Common myeloid progenitor, CD34-positive (primary cell): ENCODE measurements at regions not wholly inside any gene's neighbourhood (a gene's known extent, or its start where the extent isn't known, plus 50 kb on each side); places are given as distances from the start of the nearest gene placed in this dataset.

Experiments used
- CTCF ChIA-PET: fragments of 350-600 bp; sonication (Branson Sonifier 250); formaldehyde crosslinking; loops from one replicate; lab custom pipeline; 2021; ENCODE audit warnings: antibody characterized with exemption; lab: Charles Lee
- POLR2A ChIA-PET: fragments of 350-600 bp; sonication (Branson Sonifier 250); formaldehyde crosslinking; loops from one replicate; lab custom pipeline; 2021; ENCODE audit warnings: antibody characterized with exemption; lab: Charles Lee
- DNase-seq, 3 donors: peaks; one replicate each; pipeline versions ENCODE4 v3.0.0 to v3.0.0-alpha.2; 2013
- H3K27ac ChIP-seq, 2 experiments: 1 replicate in 1 of 2; 2 replicates in 1 of 2; pipeline ENCODE4 v1.7.0; 2013; ENCODE audit warnings: inconsistent platforms in 2 of 2, low read length in 2 of 2, mild to moderate bottlenecking in 2 of 2, low read depth in 1 of 2, moderate library complexity in 1 of 2; ENCODE audit not compliant: severe bottlenecking in 2 of 2, insufficient read depth in 1 of 2, poor library complexity in 1 of 2
- H3K27me3 ChIP-seq, 5 experiments: replicated peaks in 2 of 5; 1 replicate in 3 of 5; 2 replicates in 2 of 5; pipeline versions ENCODE4 v1.6.1 to v1.7.0; 2013; ENCODE audit warnings: low read length in 4 of 5, mild to moderate bottlenecking in 2 of 5, moderate library complexity in 2 of 5, inconsistent platforms in 1 of 5; ENCODE audit not compliant: insufficient read depth in 5 of 5, control insufficient read depth in 4 of 5
- H3K36me3 ChIP-seq, 4 experiments: 1 replicate in 2 of 4; 2 replicates in 2 of 4; pipeline versions ENCODE4 v1.6.1 to v1.7.0; 2013; ENCODE audit warnings: low read length in 3 of 4, control low read depth in 1 of 4, mild to moderate bottlenecking in 1 of 4; ENCODE audit not compliant: control insufficient read depth in 4 of 4, insufficient read depth in 4 of 4
- H3K4me1 ChIP-seq, 4 experiments: 1 replicate in 3 of 4; 2 replicates in 1 of 4; pipeline versions ENCODE4 v1.6.1 to v1.7.1; 2013; ENCODE audit warnings: low read length in 3 of 4, mild to moderate bottlenecking in 3 of 4, control low read depth in 1 of 4, inconsistent platforms in 1 of 4, moderate library complexity in 1 of 4; ENCODE audit not compliant: control insufficient read depth in 4 of 4, insufficient read depth in 4 of 4; ENCODE audit errors: control extremely low read depth in 1 of 4
- H3K4me3 ChIP-seq, 7 experiments: 1 replicate in 4 of 7; 2 replicates in 3 of 7; pipeline versions ENCODE4 v1.5.1 to v1.7.0; 2013; ENCODE audit warnings: mild to moderate bottlenecking in 7 of 7, low read length in 6 of 7, moderate library complexity in 6 of 7, inconsistent platforms in 2 of 7, low read depth in 2 of 7, control low read depth in 1 of 7; ENCODE audit not compliant: insufficient read depth in 4 of 7, control insufficient read depth in 1 of 7; ENCODE audit errors: extremely low read depth in 1 of 7
- H3K9me3 ChIP-seq, 5 experiments: 1 replicate in 4 of 5; 2 replicates in 1 of 5; pipeline versions ENCODE4 v1.6.1 to v1.7.1; 2013; ENCODE audit warnings: low read length in 4 of 5, mild to moderate bottlenecking in 2 of 5, inconsistent platforms in 1 of 5, low read depth in 1 of 5, moderate library complexity in 1 of 5; ENCODE audit not compliant: control insufficient read depth in 4 of 5, insufficient read depth in 2 of 5; ENCODE audit errors: control extremely low read depth in 1 of 5
- WGBS: methylation state at CpG from one replicate; pipeline ENCODE4 v1.1.5; 2013; ENCODE audit not compliant: insufficient coverage; 5-methylcytosine and 5-hydroxymethylcytosine counted together

GRCh38 chr1:4124631-4125145 is 224.6 kb upstream of the C1orf174 start:
- Histone ChIP-seq H3K9me3 (no peaks in the 10 kb centered on the region), H3K36me3 (no peaks in the 10 kb centered on the region), H3K4me1 (no peaks in the 10 kb centered on the region), H3K27ac (no peak overlapping the region), H3K27me3 (peaks cover 0 to 22% (median 2%) of the 10 kb centered on the region in 5 experiments), H3K4me3 (no peak overlapping the region)
- 87% methylated on average over 6 of the region's 6 CpGs for WGBS
- ChIA-PET POLR2A (interaction anchor here (0.7 kb wide), 1 partner anchor 259 kb away, joined by 5 read pairs; no protein-coding TSS in a partner anchor), CTCF (interaction anchor here (1.4 kb wide), 1 partner anchor 11 kb away, joined by 3 read pairs; no protein-coding TSS in a partner anchor)
- DNase-seq: no peak

GRCh38 chr1:4126251-4126650 is 226.2 kb upstream of the C1orf174 start:
- ChIA-PET POLR2A (no interaction called here), CTCF (no interaction called here)
- Histone ChIP-seq H3K36me3 (no peaks in the 10 kb centered on the region), H3K4me3 (no peak overlapping the region), H3K27me3 (peaks cover 0 to 18% (median 2%) of the 10 kb centered on the region in 5 experiments), H3K4me1 (no peaks in the 10 kb centered on the region), H3K9me3 (no peaks in the 10 kb centered on the region), H3K27ac (no peak overlapping the region)
- 100% methylated on average over 3 of the region's 9 CpGs for WGBS
- DNase-seq: no peak

GRCh38 chr1:4126731-4127591 is 226.9 kb upstream of the C1orf174 start:
- CTCF ChIA-PET: no interaction called here
- no peaks in the 10 kb centered on the region for H3K4me1 ChIP-seq
- H3K27ac ChIP-seq: no peak overlapping the region
- WGBS: 93% methylated on average over 11 of the region's 20 CpGs
- no peak overlapping the region for H3K4me3 ChIP-seq
- H3K9me3 ChIP-seq: no peaks in the 10 kb centered on the region
- peaks cover 0 to 14% (median 2%) of the 10 kb centered on the region in 5 experiments for H3K27me3 ChIP-seq
- no peaks in the 10 kb centered on the region for H3K36me3 ChIP-seq
- no peak for DNase-seq
- POLR2A ChIA-PET: no interaction called here

- no peak for DNase-seq
- Histone ChIP-seq H3K36me3 (no peaks in the 10 kb centered on the region), H3K9me3 (no peaks in the 10 kb centered on the region), H3K27me3 (peaks cover 0 to 9% (median 1%) of the 10 kb centered on the region in 5 experiments), H3K27ac (no peak overlapping the region), H3K4me3 (no peak overlapping the region), H3K4me1 (no peaks in the 10 kb centered on the region)
- POLR2A ChIA-PET: no interaction called here
- WGBS: 93% methylated on average over 23 of the region's 23 CpGs
- CTCF ChIA-PET: no interaction called here
Observed at GRCh38 chr1:4127592-4128140, 227.6 kb upstream of the C1orf174 start.

GRCh38 chr1:4128616-4129015 is 228.5 kb upstream of the C1orf174 start:
- no peaks in the 10 kb centered on the region for H3K9me3 ChIP-seq
- H3K27ac ChIP-seq: no peak overlapping the region
- CTCF ChIA-PET: no interaction called here
- H3K36me3 ChIP-seq: no peaks in the 10 kb centered on the region
- peaks cover 0 to 9% (median 0%) of the 10 kb centered on the region in 5 experiments for H3K27me3 ChIP-seq
- no peak for DNase-seq
- H3K4me1 ChIP-seq: no peaks in the 10 kb centered on the region
- 96% methylated on average over 17 of the region's 20 CpGs for WGBS
- no peak overlapping the region for H3K4me3 ChIP-seq
- POLR2A ChIA-PET: no interaction called here

GRCh38 chr1:4129693-4130092 is 229.6 kb upstream of the C1orf174 start:
- 90% methylated on average over 11 of the region's 11 CpGs for WGBS
- H3K27me3 ChIP-seq: peaks cover 0 to 13% (median 0%) of the 10 kb centered on the region in 5 experiments
- no peaks in the 10 kb centered on the region for H3K36me3 ChIP-seq
- ChIA-PET POLR2A (no interaction called here), CTCF (no interaction called here)
- no peak overlapping the region for H3K27ac ChIP-seq
- no peaks in the 10 kb centered on the region for H3K4me1 ChIP-seq
- H3K9me3 ChIP-seq: no peaks in the 10 kb centered on the region
- no peak for DNase-seq
- no peak overlapping the region for H3K4me3 ChIP-seq

- no peak overlapping the region for H3K4me3 ChIP-seq
- 92% methylated on average over 5 of the region's 6 CpGs for WGBS
- DNase-seq: no peak
- H3K27ac ChIP-seq: no peak overlapping the region
- ChIA-PET POLR2A (no interaction called here), CTCF (no interaction called here)
- H3K9me3 ChIP-seq: peaks cover 0 to under 1% (median 0%) of the 10 kb centered on the region in 5 experiments
- peaks cover 0 to 13% (median 0%) of the 10 kb centered on the region in 5 experiments for H3K27me3 ChIP-seq
- no peaks in the 10 kb centered on the region for H3K4me1 ChIP-seq
- no peaks in the 10 kb centered on the region for H3K36me3 ChIP-seq
Observed at GRCh38 chr1:4130096-4130495, 230.0 kb upstream of the C1orf174 start.
